Prostate gland (tissue), 2 donors: ENCODE measurements at regions not wholly inside any gene's neighbourhood (a gene's known extent, or its start where the extent isn't known, plus 50 kb on each side); places are given as distances from the start of the nearest gene placed in this dataset.

Source experiments
- CTCF ChIP-seq, 4 experiments: fragments of 200-600 bp in 2 of 4; fragments of 450-650 bp in 2 of 4; sonication (generic) in 2 of 4; IDR thresholded peaks; 1 replicate in 3 of 4; 2 replicates in 1 of 4; pipeline ENCODE4 v1.5.1; 2016 to 2019; ENCODE audit warnings: antibody characterized with exemption in 4 of 4, mild to moderate bottlenecking in 2 of 4, moderate library complexity in 2 of 4
- POLR2A ChIP-seq: fragments of 450-650 bp; IDR thresholded peaks from one replicate; pipeline ENCODE4 v1.6.1; 2016; ENCODE audit warnings: antibody characterized with exemption, mild to moderate bottlenecking
- POLR2AphosphoS5 ChIP-seq: sonication (generic); formaldehyde crosslinking; IDR thresholded peaks from one replicate; pipeline ENCODE4 v1.6.1; 2017; ENCODE audit warnings: antibody characterized with exemption

- TF ChIP-seq POLR2A (no peak), CTCF (IDR thresholded peaks at IDR 0.05) (no peak), POLR2AphosphoS5 (no peak)
Measured at GRCh38 chr3:22862111-22862510, 341.0 kb upstream of the UBE2E2 start.
